ENCODE measurements at regions not wholly inside any gene's neighbourhood (a gene's known extent, or its start where the extent isn't known, plus 50 kb on each side); places are given as distances from the start of the nearest gene placed in this dataset.

DNA sequence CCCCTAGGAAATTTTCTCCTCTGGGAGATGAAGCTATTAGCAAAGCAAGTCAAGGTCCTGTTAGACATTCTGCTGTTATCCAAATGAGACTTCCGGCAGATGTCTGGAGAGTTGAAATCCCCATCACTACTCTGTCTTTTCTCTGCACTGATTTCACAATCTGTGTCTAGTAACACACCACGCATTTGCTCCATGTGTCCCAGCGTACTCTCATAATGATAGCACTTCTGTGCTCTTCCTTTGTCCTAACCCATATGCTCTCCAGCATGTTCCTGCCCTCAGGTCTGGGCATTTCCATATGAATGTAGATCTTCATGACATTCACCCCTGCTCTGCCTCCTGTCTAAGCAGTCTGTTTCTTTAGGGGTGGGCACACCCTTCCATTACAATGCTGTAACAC lies 1949.0 kb upstream of the WWC1 start:
- Histone ChIP-seq H3K27me3 (no peaks in the 10 kb centered on the region), H3K4me2 (no peak overlapping the region), H3K9ac (no peak overlapping the region), H3K4me3 (no peak overlapping the region), H3K9me3 (no peaks in the 10 kb centered on the region), H3K4me1 (no peaks in the 10 kb centered on the region), H3K27ac (no peak overlapping the region), H3K36me3 (no peaks in the 10 kb centered on the region), H4K20me1 (no peaks in the 10 kb centered on the region)
- no peak for TF ChIP-seq Cebpa-rat (IDR thresholded peaks at IDR 0.05)

DNA sequence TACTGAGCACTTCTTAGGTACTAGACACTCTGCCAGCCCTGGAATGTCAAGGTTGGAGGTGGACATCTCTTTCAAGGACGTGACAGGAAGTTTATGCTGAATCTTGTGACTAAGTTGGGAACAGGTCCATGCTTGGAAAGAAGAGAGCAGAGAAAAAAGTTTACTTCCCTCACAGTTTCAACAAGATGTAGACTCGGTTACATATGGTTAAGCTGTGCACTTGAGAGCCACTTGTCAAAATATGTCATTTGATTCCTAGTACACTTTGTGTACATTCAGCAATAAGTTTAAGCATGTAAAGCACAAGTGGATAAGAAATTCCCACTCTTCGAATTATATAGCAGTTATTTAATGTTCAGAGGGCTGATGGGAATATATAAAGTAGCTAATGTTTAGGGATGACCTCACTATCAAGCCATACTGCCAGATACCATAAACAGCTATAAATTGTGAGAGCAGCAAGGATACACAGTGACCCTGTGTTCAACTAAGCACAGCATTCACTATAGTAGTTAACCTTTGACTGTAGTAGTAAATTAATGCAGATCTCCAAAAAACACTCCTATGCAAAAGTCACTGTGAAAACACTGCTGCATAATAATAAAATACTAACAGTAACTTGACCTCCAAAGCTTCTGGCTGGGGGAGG lies 1944.6 kb upstream of the WWC1 start:
- no peaks in the 10 kb centered on the region for H3K27me3 ChIP-seq
- H3K4me3 ChIP-seq: no peak overlapping the region
- H3K27ac ChIP-seq: no peak overlapping the region
- H3K4me1 ChIP-seq: no peaks in the 10 kb centered on the region
- no peaks in the 10 kb centered on the region for H3K36me3 ChIP-seq
- H4K20me1 ChIP-seq: no peaks in the 10 kb centered on the region
- no peak overlapping the region for H3K9ac ChIP-seq
- TF ChIP-seq Cebpa-rat (IDR thresholded peaks at IDR 0.05): no peak
- no peaks in the 10 kb centered on the region for H3K9me3 ChIP-seq
- H3K4me2 ChIP-seq: no peak overlapping the region

DNA sequence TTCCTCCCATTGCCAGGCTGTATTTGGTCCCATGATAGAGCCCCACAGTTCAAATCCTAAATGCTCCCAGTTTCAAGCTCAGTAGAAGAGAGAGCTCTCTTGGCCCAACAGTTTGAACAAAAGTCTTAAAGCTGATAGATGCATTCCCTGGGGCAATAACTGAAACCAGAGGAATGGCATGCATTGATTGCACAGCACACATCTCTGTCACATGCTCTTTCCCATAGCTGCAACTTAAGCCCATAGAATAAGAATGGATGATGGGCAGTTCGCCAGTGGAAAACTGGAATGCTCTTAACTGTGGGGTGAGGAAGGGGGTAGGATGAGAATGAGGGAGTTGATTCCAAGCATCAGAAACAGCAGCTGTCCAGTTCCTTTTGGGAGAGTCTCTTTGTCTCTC lies 1942.4 kb upstream of the WWC1 start:
- H3K4me3 ChIP-seq: no peak overlapping the region
- no peak overlapping the region for H3K27ac ChIP-seq
- H3K36me3 ChIP-seq: no peaks in the 10 kb centered on the region
- H3K4me1 ChIP-seq: no peaks in the 10 kb centered on the region
- no peak overlapping the region for H3K9ac ChIP-seq
- H3K27me3 ChIP-seq: no peaks in the 10 kb centered on the region
- no peak overlapping the region for H3K4me2 ChIP-seq
- no peak for TF ChIP-seq Cebpa-rat (IDR thresholded peaks at IDR 0.05)
- H4K20me1 ChIP-seq: no peaks in the 10 kb centered on the region
- no peaks in the 10 kb centered on the region for H3K9me3 ChIP-seq

DNA sequence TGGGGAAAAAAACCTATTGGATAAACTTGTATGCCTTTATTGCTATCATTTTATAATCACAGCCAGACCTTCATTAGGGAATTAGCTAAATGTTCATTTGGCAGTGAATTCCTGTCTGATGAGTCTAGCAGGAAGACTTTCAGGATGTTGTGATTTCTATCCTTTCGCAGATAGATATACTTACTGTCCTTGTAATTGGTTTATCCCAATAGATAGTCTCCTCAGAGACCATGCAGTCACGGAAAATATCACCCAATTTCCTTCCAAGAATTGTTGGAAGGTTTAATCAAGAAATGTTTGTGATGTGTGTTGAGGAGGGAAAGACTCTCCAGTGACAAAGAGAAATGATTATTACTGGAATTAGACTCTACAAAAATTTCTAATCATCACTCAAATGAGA lies 1937.9 kb upstream of the WWC1 start:
- no peak for TF ChIP-seq Cebpa-rat (IDR thresholded peaks at IDR 0.05)
- Histone ChIP-seq H3K27ac (no peak overlapping the region), H3K9ac (no peak overlapping the region), H3K27me3 (no peaks in the 10 kb centered on the region), H4K20me1 (no peaks in the 10 kb centered on the region), H3K4me3 (no peak overlapping the region), H3K9me3 (no peaks in the 10 kb centered on the region), H3K4me1 (no peaks in the 10 kb centered on the region), H3K4me2 (no peak overlapping the region), H3K36me3 (no peaks in the 10 kb centered on the region)

DNA sequence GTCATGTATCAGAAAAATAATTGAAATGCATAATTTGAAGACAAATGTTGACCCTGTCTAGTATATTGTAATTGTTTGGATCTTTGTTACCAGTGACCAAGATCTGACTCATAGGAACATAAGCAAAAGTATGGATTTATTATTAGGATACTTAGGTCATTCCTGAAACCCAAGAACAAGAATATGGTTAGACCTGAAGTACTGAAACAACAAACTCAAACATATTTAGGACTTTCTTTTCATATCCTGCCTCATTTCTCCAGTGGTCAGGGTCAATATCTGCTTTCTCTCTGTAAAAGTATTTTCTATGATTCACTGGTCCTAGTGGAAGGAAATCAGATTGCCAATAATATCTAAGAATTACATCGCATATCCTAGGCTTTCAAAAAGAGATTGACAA lies 1937.1 kb upstream of the WWC1 start:
- no peak overlapping the region for H3K9ac ChIP-seq
- H3K4me1 ChIP-seq: no peaks in the 10 kb centered on the region
- no peaks in the 10 kb centered on the region for H3K36me3 ChIP-seq
- H3K4me3 ChIP-seq: no peak overlapping the region
- H3K27me3 ChIP-seq: no peaks in the 10 kb centered on the region
- no peak overlapping the region for H3K4me2 ChIP-seq
- H4K20me1 ChIP-seq: no peaks in the 10 kb centered on the region
- TF ChIP-seq Cebpa-rat (IDR thresholded peaks at IDR 0.05): no peak
- no peaks in the 10 kb centered on the region for H3K9me3 ChIP-seq
- no peak overlapping the region for H3K27ac ChIP-seq

DNA sequence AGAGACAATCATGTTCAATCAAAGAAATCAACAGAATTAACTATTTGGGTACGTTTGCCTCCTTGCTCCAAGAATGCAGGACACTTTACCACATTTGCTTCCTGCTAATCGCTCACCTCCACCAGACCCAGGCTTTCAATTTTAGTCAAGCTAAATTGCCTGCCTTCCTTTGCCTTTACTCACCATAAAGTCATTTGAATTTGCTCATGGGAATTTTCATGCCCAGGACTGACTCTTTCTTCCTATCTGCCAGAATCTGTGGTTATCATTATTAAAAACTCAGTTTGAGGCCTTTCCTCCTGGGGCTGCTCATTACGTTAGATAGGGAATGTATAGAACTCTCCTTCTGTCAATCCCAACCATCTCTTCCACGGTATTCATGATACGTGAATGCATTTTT lies 1935.3 kb upstream of the WWC1 start:
- H3K9me3 ChIP-seq: no peaks in the 10 kb centered on the region
- TF ChIP-seq Cebpa-rat (IDR thresholded peaks at IDR 0.05): no peak
- H3K27ac ChIP-seq: no peak overlapping the region
- no peaks in the 10 kb centered on the region for H3K27me3 ChIP-seq
- no peak overlapping the region for H3K9ac ChIP-seq
- H3K36me3 ChIP-seq: no peaks in the 10 kb centered on the region
- H4K20me1 ChIP-seq: no peaks in the 10 kb centered on the region
- H3K4me1 ChIP-seq: no peaks in the 10 kb centered on the region
- no peak overlapping the region for H3K4me2 ChIP-seq
- no peak overlapping the region for H3K4me3 ChIP-seq

DNA sequence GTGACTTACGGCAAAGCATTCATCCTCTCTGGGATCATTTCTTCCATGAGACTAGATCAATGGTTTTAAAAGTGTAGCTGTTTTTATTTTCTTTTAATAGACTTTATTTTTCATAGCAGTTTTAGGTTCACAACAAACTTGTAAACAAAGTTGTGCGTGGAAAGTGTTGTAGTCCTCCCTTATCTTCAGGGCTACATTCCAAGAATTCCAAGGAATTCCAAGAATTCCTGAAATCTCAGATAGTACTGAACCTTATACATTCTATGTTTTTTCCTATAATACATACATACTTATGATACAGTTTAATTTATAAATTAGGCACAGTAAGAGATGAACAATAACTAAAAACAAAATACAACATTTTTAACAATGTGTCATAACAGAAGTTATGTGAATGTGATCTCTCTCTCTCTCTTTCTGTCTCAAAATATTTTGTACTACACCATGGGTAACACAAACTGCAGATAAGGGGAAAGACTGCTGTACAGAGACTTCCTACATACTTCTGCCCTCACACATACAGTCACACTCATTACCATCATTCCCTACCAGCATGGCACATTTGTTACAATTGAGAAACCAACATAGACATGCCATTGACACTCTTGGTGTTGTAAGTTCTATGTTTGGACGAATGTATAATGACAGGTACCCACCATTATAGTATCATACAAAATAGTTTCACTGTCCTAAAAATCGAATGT lies 1933.2 kb upstream of the WWC1 start:
- Histone ChIP-seq H3K4me2 (no peak overlapping the region), H4K20me1 (no peaks in the 10 kb centered on the region), H3K27me3 (no peaks in the 10 kb centered on the region), H3K9ac (no peak overlapping the region), H3K4me3 (no peak overlapping the region), H3K4me1 (no peaks in the 10 kb centered on the region), H3K9me3 (peaks cover 6% of the 10 kb centered on the region; the same call in 1 of the 2 replicates), H3K36me3 (no peaks in the 10 kb centered on the region), H3K27ac (no peak overlapping the region)
- no peak for TF ChIP-seq Cebpa-rat (IDR thresholded peaks at IDR 0.05)

DNA sequence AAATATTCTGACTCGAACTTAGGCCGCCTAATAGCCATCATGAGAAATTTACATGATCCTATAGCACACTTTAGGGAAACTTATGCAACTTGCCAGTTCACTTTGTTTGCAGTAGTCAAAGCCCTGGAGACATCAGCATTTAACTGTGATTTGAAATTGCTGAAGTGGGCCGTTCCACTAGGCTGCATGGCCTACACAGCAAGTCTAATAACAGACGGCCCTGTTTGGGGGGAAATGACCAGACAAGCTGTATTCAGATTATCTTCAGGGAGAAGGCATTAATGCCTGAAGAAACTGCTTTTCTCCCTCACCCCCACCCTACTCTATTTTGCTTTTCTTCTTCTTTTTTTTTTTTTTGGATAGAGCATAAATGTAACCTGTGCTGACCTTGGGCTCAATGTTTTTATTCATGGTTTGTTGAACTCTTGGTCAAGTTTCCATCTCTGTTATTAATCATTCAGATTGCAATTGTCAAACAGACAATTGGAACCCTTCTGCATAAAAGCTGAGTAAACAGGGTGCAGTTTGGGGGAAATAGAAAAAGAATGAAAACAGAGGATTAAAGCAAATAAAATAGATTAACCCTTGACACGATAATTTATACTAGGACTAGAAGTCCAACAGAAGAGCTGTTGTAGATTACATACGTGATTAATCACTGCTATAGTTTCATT lies 1928.2 kb upstream of the WWC1 start:
- H3K4me2 ChIP-seq: no peak overlapping the region
- H3K4me3 ChIP-seq: no peak overlapping the region
- H3K9me3 ChIP-seq: peaks cover 6% of the 10 kb centered on the region; the same call in 1 of the 2 replicates
- no peaks in the 10 kb centered on the region for H3K4me1 ChIP-seq
- H4K20me1 ChIP-seq: no peaks in the 10 kb centered on the region
- no peaks in the 10 kb centered on the region for H3K36me3 ChIP-seq
- H3K9ac ChIP-seq: no peak overlapping the region
- H3K27ac ChIP-seq: no peak overlapping the region
- no peak for TF ChIP-seq Cebpa-rat (IDR thresholded peaks at IDR 0.05)
- H3K27me3 ChIP-seq: no peaks in the 10 kb centered on the region

DNA sequence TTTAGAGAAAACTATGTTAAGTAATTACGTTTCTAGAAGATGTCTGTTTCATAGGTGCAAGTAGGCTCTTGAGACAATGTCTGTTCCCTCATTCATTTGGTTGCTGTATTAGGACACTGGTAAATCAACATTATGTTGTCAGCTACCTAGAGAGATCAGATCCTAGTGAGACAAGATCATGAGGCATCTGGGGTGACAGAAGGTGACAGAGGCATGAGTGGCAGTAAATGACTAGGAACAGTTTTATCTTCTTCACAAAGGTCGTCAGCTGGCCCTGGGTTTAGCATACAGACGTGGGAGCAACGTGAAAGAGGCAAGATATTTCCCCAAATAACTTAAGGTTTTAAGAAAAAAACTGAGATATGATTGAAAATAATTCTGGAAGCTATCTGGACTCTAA lies 1926.3 kb upstream of the WWC1 start:
- TF ChIP-seq Cebpa-rat (IDR thresholded peaks at IDR 0.05): no peak
- Histone ChIP-seq H3K36me3 (no peaks in the 10 kb centered on the region), H4K20me1 (no peaks in the 10 kb centered on the region), H3K4me2 (no peak overlapping the region), H3K9me3 (peaks cover 6% of the 10 kb centered on the region; the same call in 1 of the 2 replicates), H3K27ac (no peak overlapping the region), H3K9ac (no peak overlapping the region), H3K27me3 (no peaks in the 10 kb centered on the region), H3K4me3 (no peak overlapping the region), H3K4me1 (no peaks in the 10 kb centered on the region)

DNA sequence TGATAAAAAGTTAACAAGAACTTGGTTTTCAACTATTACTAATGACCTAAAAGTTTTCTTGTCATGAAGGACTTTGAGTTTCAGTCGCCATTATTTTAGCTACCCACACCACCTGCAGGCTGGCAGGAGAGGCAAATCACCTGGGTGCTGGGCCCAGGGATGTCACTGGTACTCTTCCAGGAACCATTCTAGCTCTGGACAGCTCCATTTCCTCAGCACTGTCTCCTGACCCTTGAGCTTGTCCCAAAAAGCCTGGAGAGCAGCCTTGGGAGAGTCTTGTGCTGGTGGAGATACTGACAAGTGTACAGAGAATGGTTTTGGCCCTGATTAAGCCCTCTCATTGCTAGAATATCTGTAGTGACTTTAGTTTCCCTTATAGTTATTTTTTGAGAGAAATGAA lies 1924.1 kb upstream of the WWC1 start:
- Histone ChIP-seq H3K4me2 (no peak overlapping the region), H3K9ac (no peak overlapping the region), H3K9me3 (no peaks in the 10 kb centered on the region), H3K36me3 (no peaks in the 10 kb centered on the region), H3K4me3 (no peak overlapping the region), H3K27ac (no peak overlapping the region), H3K4me1 (no peaks in the 10 kb centered on the region), H3K27me3 (no peaks in the 10 kb centered on the region), H4K20me1 (no peaks in the 10 kb centered on the region)
- TF ChIP-seq Cebpa-rat (IDR thresholded peaks at IDR 0.05): no peak
